ENCODE measurements at regions not wholly inside any gene's neighbourhood (a gene's known extent, or its start where the extent isn't known, plus 50 kb on each side); places are given as distances from the start of the nearest gene placed in this dataset.
"Not testable (repeated sequence)": the region's sequence is repeated elsewhere in the genome, so short reads cannot be mapped to it uniquely, and the experiment has no call there.

GRCh38 chr2:207378620-207379019, 151.1 kb upstream of the CREB1 start:
- in situ Hi-C loops (cut with MboI), result not testable (repeated sequence)

DNA sequence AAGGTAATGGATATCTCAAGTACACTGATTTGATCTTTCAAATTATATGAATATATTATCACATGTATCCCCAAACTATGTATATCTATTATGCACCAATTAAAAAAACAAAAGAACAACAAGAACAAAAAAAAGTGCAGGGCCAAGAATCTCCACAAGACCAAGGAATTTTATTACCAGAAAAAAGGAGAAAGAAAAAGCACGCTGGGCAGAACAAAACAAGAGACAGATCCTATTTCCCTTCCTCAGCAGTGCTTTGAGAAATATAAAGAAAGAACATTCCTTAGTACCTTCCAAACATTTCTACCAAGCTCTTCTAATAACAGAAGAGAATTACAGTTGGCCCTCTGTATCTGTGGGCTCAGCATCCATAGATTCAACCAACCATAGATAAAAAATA, 144.7 kb upstream of the CREB1 start:
- H3K9me3 ChIP-seq (replicated peaks; ENCODE audit: control insufficient read depth, insufficient read depth, low read depth, low read length), result no peaks in the 10 kb centered on the region
- 67% methylated on average over 1 of the region's 1 CpG for WGBS (ENCODE audit: insufficient coverage, low coverage, missing lambda C conversion rate)
- no peak for DNase-seq (ENCODE audit: extremely low read depth in 1 of 4, low spot score in 3 of 4)
- ChIA-PET CTCF (ENCODE audit: low intra/inter-chr PET ratio) (no interaction called here), POLR2A (no interaction called here)
- ATAC-seq, result no peak
- intact Hi-C loops (cut with micrococcal nuclease) (no loop called here), in situ Hi-C loops (cut with MboI) (no loop called here)
- no peak overlapping the region for H3K4me2 ChIP-seq (ENCODE audit: insufficient read depth, low read length)
- TF ChIP-seq NCOA6 (IDR thresholded peaks at IDR 0.05) (no peak), NCOR1 (IDR thresholded peaks at IDR 0.05) (no peak), ETV5 (CRISPR knock-in tag; IDR thresholded peaks at IDR 0.05; ENCODE audit: low read depth) (no peak), FIP1L1 (IDR thresholded peaks at IDR 0.05; ENCODE audit: low read depth, low read length, poor library complexity, severe bottlenecking) (no peak), TEAD1 (CRISPR knock-in tag; IDR thresholded peaks at IDR 0.05) (no peak), RBM22 (IDR thresholded peaks at IDR 0.05; ENCODE audit: low read depth, low read length, poor library complexity, severe bottlenecking) (no peak), ZNF408 (CRISPR knock-in tag; IDR thresholded peaks at IDR 0.05; ENCODE audit: low read depth) (no peak), ZNF449 (CRISPR knock-in tag; IDR thresholded peaks at IDR 0.05) (no peak)
- TF ChIP-seq, protein P1, sequence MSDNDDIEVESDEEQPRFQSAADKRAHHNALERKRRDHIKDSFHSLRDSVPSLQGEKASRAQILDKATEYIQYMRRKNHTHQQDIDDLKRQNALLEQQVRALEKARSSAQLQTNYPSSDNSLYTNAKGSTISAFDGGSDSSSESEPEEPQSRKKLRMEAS (CRISPR knock-in tag; IDR thresholded peaks at IDR 0.05), result no peak
- TF ChIP-seq, protein P2, sequence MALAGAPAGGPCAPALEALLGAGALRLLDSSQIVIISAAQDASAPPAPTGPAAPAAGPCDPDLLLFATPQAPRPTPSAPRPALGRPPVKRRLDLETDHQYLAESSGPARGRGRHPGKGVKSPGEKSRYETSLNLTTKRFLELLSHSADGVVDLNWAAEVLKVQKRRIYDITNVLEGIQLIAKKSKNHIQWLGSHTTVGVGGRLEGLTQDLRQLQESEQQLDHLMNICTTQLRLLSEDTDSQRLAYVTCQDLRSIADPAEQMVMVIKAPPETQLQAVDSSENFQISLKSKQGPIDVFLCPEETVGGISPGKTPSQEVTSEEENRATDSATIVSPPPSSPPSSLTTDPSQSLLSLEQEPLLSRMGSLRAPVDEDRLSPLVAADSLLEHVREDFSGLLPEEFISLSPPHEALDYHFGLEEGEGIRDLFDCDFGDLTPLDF (CRISPR knock-in tag; IDR thresholded peaks at IDR 0.05), result no peak
- H2AFZ ChIP-seq (ENCODE audit: low read depth, low read length), result no peak overlapping the region
- no peaks in the 10 kb centered on the region for H3K9me1 ChIP-seq (ENCODE audit: control insufficient read depth, insufficient read depth, low read length)
- H3K4me3 ChIP-seq, result no peak overlapping the region
- no peaks in the 10 kb centered on the region for H4K20me1 ChIP-seq (replicated peaks; ENCODE audit: control insufficient read depth, insufficient read depth, low read length)
- H3K27ac ChIP-seq (ENCODE audit: extremely low read depth, low read depth, low read length), result no peak overlapping the region
- no peaks in the 10 kb centered on the region for H3K4me1 ChIP-seq (replicated peaks in 1 of 2; ENCODE audit: control insufficient read depth in 2 of 2, insufficient read depth in 2 of 2, low read length in 2 of 2)
- no peak overlapping the region for H3K9ac ChIP-seq (ENCODE audit: insufficient read depth in 1 of 2, low read depth in 2 of 2, low read length in 2 of 2)
- BruUV-seq (replicated peaks), result no TSS peak
- no peaks in the 10 kb centered on the region for H3K79me2 ChIP-seq (ENCODE audit: control insufficient read depth, insufficient read depth, low read length)
- no peak for FAIRE-seq
- no peaks in the 10 kb centered on the region for H3K36me3 ChIP-seq (ENCODE audit: control insufficient read depth, insufficient read depth, low read length)
- no peaks in the 10 kb centered on the region for H3K27me3 ChIP-seq (ENCODE audit: control insufficient read depth in 2 of 2, insufficient read depth in 2 of 2, low read length in 2 of 2)

More at GRCh38 chr2:207378620-207379019, 151.1 kb upstream of the CREB1 start:
- H3K4me1 ChIP-seq (replicated peaks in 1 of 2; ENCODE audit: control insufficient read depth in 2 of 2, insufficient read depth in 2 of 2, low read length in 2 of 2); H3K9me1 ChIP-seq (ENCODE audit: control insufficient read depth, insufficient read depth, low read length); H3K27ac ChIP-seq (ENCODE audit: extremely low read depth, low read depth, low read length); H3K4me3 ChIP-seq; H3K4me2 ChIP-seq (ENCODE audit: insufficient read depth, low read length); H3K27me3 ChIP-seq (ENCODE audit: control insufficient read depth in 2 of 2, insufficient read depth in 2 of 2, low read length in 2 of 2); H3K9me3 ChIP-seq (replicated peaks; ENCODE audit: control insufficient read depth, insufficient read depth, low read depth, low read length); BruUV-seq (replicated peaks); DNase-seq (ENCODE audit: extremely low read depth in 1 of 4, low spot score in 3 of 4); H3K9ac ChIP-seq (ENCODE audit: insufficient read depth in 1 of 2, low read depth in 2 of 2, low read length in 2 of 2); H3K79me2 ChIP-seq (ENCODE audit: control insufficient read depth, insufficient read depth, low read length); ATAC-seq; H3K36me3 ChIP-seq (ENCODE audit: control insufficient read depth, insufficient read depth, low read length); H2AFZ ChIP-seq (ENCODE audit: low read depth, low read length); CTCF ChIA-PET (ENCODE audit: low intra/inter-chr PET ratio); H4K20me1 ChIP-seq (replicated peaks; ENCODE audit: control insufficient read depth, insufficient read depth, low read length); intact Hi-C loops (cut with micrococcal nuclease); FAIRE-seq: not testable (repeated sequence)
- 52% methylated on average over 2 of the region's 2 CpGs for WGBS (ENCODE audit: insufficient coverage, low coverage, missing lambda C conversion rate)
- TF ChIP-seq ZNF324 (CRISPR knock-in tag; IDR thresholded peaks at IDR 0.05), result peak; percentile 94
- POLR2A ChIA-PET, result interaction anchor here (1.0 kb wide), 1 partner anchor 88 kb away, joined by 4 read pairs; no protein-coding TSS in a partner anchor

Data from K562 (cell line).